Activated CD8-positive, alpha-beta memory T cell treated with anti-CD3 and anti-CD28 coated beads for 24 hours (primary cell): ENCODE measurements at regions not wholly inside any gene's neighbourhood (a gene's known extent, or its start where the extent isn't known, plus 50 kb on each side); places are given as distances from the start of the nearest gene placed in this dataset.
"Not testable (repeated sequence)": the region's sequence is repeated elsewhere in the genome, so short reads cannot be mapped to it uniquely, and the experiment has no call there.

ENCODE experiments used
- DNase-seq: peaks from one replicate; pipeline ENCODE4 v3.0.0-alpha.2; 2020

DNA sequence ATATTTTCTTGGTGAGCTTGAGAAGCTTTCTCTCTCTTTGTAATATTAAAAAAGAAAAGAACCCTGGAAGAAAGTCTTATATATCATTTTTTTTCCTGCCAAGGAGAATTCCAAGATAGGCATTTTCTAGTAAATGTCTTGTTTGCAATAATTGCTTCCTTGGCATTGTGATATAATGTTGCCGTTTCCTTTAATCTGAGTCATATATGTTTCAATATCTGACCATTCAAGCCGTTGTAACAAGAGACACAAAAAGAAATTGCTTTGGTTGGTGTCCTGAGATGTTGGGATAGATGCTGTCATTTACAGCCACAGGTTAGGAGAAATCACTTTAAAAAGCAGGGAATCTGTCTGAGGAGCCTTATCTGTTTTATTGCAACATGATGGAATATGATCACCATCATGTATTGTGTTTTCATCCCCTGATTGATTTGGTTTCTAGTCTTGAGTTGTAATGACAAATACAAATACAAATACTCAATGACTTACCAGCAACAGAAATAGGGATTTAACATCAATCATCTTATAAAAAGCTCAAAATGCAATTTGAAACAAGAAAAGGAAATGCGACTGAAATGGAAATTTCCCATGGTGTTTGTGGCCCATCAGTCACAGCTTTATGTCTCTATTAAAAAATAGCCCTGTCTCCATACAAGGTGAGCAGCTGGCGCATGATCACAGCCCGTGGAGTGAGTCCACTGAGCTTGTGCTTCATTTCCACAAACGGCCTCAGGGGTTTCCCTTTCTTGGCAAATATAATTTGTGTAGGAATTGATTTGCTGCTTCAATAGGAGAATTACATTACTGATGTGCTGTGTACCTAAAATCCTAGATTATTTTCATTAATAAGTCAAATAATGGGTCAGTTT lies 250.1 kb upstream of the TRPC7 start:
- no peak for DNase-seq

DNA sequence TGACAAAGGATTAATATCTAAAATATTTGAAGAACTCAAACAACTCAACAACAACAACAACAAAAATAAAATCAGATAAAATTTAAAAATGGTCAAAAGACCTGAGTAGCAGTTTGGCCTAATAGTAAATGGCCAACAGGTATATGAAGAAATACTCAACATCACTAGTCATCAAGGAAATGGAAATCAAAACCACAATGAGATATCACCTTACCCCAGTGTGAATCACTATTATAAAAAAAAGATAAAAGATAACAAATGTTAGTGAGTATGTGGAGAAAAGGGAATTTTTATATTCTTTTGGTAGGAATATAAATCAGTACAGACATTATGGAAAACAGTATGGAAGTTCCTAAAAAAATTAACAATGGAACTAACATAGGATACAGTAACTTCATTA lies 247.9 kb upstream of the TRPC7 start:
- no peak for DNase-seq

DNA sequence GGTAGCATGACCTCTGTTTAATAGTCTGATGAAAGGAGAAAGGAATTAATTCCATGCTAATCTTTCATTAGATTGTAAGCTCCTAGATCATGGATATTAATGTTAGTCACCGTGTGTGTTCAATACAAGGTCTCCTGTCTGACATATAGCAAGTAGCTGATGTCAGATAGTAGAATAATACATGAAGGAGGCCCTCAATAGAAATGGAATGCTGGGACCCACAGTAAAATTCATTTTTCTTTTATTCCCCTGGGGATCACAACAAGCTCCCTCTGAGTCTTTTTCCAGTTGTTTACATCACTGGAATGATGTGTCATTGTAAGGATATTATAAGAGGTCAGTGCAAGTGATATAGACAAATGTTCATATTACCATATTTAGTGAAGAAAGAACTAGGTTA lies 240.3 kb upstream of the TRPC7 start:
- DNase-seq = no peak

DNA sequence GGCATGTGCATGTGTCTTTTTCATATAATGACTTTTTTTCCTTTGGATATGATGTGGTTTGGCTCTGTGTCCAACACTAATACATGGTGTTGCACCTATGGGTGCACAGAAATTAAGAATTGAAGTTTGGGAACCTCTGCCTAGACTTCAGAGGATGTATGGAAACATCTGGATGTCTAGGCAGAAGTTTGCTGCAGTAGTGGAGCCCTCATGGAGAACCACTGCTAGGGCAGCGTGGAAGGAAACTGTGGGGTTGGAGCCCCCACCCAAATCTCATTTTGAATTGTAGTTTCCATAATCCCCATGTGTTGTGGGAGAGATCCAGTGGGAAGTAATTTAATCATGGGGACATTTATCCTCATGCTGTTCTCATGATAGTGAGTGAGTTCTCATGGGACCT lies 235.0 kb upstream of the TRPC7 start:
- DNase-seq = no peak

DNA sequence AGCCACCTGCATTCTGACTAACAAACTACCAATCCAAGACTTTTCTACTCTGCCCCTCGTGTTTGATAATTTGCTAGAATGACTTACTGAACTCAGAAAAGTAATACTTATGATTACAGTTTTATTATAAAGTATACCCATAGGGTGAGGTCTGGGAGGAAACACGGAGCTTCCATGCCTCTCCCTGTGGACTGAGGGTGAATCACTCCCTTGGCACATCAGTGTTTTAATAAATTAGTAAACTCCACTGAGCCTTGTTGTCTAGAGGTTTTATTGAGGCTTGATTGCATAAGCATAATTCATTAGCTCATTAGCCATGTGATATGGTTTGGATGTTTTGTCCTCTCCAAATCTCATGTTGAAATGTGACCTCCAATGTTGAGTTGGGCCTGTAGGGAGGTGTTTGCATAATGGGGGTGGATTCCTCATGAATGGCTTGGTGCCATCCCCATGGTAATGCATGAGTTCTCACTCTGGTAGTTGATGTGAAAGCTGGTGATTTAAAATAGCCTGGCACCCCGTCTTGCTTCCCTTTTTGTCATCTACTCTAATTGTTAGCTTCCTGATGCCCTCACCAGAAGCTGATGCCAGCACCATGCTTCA lies 233.6 kb upstream of the TRPC7 start:
- DNase-seq = no peak

DNA sequence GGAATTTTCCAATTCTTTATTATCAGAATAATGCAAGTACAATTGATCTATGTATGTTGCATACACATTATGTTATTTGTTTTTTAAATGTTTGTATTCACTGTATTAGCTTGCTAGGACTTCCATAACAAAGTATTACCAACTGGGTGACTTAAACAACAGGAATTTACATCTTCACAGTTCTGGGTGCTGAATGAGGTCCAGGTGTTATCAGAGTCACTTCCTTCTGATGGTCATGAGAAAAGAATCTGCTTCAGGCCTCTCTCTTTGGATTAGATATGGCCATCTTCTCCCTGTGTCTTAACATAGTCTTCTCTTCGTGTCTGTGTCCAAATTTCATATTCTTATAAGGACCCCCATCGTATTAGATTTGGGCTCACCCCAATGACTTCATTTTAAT lies 229.1 kb upstream of the TRPC7 start:
- no peak for DNase-seq

DNA sequence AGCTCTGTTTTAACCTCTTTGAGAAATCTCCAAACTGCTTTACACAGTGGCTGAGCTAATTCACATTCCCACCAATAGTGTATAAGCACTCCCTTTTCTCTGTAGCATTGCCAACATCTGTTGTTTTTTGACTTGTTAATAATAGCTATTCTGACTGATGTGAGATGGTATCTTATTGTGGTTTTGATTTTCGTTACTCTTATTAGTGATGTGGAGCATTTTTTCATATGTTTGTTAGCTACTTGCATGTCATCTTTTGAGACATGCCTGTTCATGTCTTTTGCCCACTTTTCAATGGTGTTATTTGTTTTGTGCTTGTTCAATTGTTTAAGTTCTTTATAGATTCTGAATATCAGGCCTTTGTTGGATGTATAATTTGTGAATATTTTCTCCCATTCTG lies 225.2 kb upstream of the TRPC7 start:
- DNase-seq = no peak

DNA sequence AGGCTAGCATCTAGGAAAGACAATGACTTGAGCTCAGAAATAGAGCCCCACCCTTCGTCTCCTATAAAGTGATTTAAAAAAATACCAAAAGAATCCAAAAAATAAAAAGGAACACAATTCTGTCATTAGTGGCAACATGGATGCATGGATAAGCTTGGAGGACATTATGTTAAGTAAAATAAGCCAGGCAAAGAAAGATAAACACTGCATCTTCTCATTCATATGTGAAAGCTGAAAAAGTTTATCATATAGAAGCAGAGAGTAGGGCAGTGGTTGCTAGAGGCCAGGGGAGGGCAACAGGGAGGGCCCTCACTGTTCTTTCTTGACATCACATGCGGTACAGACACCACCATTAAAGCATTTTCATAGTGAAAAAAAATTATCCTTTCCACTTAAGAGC lies 220.9 kb upstream of the TRPC7 start:
- DNase-seq = no peak

DNA sequence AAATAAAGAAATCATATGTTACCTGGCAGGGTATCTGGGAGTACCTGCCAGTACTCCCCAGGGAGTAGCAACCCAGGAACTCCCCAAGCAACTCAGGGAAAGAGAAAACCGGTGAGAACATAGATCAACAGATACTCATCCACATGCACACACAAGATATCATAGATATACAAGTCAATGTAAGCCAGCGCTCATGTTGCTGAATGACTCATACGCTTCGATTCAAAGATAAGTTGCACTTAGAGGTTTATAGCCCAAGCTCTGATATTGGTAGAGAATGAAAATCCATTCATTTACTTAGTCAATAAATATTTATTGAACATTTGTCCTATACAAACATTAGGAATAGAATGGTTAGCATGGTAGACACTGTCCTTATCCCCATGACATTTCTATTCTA lies 219.1 kb upstream of the TRPC7 start:
- no peak for DNase-seq

DNA sequence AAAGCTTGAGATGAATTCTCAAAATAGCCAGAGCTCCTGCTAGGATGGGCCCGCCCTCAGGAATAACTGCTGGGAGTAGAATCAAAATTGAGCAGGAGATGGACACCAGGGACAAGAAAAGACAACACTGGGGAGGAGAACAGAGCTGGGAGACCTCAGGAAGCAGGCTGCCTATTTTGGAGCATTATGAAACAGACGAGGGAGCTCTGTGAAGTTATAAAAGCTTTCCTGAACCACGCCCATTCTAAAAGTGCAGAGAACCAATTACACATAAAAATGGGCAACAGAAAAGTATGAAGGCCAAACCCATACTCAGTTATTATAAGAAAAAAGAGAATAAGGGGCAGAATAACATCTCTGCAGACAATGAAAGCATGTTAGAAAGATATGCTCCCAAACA lies 213.9 kb upstream of the TRPC7 start:
- no peak for DNase-seq

DNA sequence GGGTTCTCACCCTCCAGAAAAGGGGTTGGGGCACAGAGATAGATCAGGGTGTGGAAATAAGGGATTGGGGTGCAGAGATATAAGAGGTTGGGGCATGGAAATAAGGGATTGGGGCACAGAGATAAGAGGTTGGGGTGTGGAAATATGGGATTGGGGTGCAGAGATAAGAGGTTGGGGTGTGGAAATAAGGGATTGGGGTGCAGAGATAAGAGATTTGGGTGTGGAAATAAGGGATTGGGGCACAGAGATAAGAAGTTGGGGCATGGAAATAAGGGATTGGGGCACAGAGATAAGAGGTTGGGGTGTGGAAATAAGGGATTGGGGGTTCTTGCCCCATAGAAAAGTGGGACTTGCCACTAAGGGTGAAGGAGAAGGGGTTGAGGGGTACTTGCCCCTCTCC lies 204.5 kb upstream of the TRPC7 start:
- DNase-seq = not testable (repeated sequence)

DNA sequence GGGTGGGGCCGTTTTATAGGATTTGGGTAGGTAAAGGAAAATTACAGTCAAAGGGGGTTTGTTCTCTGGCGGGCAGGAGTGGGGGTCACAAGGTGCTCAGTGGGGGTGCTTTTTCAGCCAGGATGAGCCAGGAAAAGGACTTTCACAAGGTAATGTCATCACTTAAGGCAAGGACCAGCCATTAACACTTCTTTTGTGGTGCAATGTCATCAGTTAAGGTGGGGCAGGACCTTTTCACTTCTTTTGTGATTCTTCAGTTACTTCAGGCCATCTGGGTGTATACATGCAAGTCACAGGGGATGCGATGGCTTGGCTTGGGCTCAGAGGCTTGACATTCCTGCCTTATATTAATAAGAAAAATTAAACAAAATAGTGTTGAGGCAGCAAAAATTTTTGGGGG lies 200.1 kb upstream of the TRPC7 start:
- DNase-seq = not testable (repeated sequence)

DNA sequence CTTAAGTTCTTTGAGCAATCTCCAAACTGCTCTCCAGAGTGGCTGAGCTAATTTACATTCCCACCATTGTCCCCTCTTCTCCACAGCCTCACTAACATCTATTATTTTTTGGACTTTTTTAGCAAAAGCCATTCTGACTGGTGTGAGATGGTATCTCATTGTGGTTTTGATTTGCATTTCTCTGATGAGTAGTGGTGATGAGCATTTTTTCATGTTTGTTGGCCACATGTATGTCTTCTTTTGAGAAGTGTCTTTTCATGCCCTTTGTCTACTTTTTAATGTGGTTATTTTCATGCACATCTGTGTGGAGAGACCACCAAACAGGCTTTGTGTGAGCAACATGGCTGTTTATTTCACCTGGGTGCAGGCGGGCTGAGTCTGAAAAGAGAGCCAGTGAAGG lies 199.7 kb upstream of the TRPC7 start:
- not testable (repeated sequence) for DNase-seq

DNA sequence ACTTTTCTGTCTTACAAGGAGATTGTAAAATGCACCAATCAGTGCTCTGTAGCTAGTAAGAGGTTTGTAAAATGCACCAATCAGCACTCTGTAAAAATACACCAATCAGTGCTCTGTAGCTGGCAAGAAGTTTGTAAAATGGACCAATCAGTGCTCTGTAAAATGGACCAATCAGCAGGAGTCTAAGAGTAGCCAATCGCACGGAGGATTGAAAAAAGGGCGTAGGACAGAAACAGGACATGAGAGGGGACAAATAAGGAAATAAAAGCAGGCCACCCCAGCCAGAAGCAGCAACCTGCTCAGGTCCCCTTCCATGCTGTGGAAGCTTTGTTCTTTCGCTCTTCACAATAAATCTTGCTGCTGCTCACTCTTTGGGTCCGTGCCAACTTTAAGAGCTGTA lies 199.1 kb upstream of the TRPC7 start:
- DNase-seq = not testable (repeated sequence)

DNA sequence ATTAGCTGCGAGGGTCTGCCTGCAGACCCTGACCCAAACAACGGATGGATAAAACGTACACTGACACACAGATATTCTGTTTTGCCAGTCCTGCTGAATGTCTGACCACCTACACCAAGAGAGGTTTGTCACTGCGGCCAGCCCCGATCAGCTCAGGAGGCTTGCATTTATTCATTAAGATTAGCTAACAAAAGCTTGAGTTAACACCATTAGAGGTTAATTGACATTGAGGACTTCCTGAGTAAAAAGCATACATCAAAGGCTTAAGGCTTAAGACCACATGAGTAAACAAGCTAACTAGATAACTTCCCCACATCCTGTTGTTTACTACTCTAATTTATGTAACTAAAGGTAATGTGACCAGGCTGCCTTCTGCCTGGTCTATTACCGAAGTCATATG lies 198.1 kb upstream of the TRPC7 start:
- no peak for DNase-seq

DNA sequence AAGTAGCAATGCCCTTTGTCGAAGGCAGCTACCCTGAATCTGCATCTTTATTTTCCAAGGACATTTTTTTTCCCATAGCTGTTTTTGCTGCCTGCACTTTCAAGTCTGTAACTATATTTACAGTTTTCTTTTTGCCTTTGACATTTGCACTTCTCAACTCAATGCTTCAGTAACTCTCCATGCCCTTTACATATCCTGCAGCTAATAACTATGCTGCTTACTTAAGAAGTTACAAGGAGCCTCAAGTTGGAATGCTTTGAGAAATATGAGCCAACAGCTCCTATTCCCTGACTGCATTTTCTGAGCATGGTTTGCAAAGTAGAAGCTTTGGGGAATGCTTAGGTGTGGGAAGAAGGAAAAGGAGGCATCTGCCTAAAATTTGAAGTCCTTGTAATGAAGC lies 194.8 kb upstream of the TRPC7 start:
- DNase-seq = no peak

DNA sequence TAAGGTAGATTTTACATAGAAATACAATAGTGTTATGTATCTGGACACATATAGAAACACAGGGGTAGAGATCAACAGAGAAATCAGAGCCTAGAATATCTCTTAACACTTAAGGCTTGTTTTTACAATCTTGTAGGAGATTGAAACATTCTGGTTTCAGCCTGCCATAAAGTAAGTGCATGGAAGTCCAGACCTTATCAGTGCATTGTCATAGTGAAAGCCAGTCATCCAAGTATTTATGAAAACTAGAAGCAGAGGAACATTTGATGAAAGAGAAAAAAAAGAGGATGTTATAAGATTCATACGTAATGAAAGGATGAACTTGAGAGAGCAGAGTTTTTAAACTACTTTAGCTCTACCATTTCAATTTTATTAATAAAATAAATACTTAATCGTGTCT lies 194.3 kb upstream of the TRPC7 start:
- DNase-seq = no peak

DNA sequence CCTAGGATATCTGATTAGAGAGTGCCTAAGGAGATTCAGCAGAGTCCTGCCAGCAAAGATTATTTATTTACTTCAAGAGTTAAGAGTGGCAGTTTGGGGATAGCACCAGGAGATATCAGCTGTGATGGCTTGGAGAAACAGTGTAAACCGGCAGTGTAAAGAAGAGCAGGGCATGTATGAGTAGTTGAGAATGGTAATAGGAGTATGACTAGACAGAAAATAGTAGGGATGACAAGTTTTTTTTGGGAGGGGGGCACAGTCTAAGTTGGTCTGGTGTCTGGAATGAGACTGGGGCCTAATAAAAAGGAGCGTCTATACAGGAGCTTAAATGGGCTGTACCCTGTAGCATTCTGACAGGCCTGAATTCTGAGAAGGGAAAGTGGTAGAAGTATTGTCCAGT lies 181.8 kb upstream of the TRPC7 start:
- not testable (repeated sequence) for DNase-seq

DNA sequence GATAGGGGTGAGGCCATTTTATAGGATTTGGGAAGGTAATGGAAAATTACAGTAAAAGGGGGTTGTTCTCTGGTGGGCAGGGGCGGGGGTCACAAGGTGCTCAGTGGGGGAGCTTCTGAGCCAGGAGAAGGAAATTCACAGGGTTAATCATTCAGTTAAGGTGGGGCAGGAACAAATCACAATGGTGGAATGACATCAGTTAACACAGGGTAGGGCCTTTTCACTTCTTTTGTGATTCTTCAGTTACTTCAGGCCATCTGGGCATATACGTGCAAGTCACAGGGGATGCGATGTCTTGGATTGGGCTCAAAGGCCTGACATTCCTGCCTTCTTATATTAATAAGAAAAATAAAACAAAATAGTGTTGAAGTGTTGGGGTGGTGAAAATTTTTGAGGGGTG lies 181.1 kb upstream of the TRPC7 start:
- DNase-seq = not testable (repeated sequence)

DNA sequence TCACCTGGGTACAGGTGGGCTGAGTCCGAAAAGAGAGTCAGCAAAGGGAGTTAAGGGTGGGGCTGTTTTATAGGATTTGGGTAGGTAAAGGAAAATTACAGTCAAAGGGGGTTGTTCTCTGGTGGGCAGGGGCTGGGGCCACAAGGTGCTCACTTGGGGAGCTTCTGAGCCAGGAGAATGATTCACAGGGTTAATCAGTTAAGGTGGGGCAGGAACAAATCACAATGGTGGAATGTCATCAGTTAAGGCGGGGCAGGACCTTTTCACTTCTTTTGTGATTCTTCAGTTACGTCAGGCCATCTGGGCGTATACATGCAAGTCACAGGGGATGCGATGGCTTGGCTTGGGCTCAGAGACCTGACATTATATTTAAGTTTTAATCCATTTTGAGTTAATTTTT lies 179.7 kb upstream of the TRPC7 start:
- DNase-seq = not testable (repeated sequence)

DNA sequence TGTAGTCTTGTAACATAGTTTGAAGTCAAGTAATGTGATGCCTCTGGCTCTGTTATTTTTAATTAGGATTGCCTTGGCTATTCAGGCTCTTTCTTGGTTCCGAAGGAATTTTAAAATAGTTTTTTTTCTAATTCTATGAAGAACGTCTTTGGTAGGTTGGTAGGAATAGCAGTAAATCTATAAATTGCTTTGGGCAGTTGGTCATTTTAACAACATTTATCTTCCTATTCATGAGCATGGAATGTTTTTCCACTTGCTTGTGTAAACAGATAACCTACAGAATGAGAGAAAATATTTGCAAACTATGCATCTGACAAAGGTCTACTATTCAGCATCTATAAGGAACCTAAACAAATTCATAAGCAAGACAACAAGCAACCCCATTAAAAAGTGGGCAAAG lies 173.2 kb upstream of the TRPC7 start:
- DNase-seq = no peak

DNA sequence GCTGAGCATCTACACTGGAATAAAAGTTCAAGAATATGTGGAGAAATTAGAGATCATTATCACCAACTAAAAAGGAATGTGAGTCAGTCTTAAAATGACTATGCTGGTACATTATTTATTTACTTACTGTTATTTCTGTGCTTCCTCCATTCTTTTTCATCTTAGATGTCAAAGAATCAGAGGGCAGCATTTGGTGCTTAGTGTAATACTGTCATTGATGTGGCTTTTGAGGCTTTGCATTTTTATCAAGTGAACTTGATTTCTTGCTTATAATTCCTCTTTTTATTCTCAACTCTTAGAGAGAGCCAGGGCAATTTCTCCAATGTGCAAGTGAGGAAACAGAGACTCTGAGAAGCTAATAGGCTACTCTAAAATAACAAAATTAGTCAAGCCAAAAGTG lies 163.7 kb upstream of the TRPC7 start:
- no peak for DNase-seq

DNA sequence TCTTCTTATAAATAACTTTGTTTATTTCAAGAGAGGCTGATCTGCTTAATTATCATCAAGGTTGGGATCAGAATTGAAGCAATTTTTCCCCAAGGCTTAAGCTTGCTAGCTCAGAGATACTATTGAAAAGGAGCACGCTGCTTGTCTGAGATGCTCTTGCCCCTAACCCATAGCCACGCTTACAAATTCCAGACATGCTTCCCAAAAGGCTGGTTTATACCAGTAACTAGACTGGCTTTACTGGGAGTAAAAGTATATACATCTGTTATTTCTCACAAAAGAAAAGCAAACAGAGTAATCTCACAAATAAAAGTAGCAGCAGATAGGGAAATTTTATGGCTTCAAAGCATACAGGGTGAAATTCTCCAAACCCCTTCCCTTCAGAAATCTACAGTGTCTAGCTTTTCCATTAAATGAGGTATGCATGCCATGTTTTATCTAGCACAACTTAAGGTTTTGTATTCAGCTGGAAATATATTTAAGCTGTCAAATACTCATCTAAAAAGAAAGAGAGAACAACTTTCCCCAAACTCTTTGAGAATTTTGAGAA lies 163.2 kb upstream of the TRPC7 start:
- no peak for DNase-seq

DNA sequence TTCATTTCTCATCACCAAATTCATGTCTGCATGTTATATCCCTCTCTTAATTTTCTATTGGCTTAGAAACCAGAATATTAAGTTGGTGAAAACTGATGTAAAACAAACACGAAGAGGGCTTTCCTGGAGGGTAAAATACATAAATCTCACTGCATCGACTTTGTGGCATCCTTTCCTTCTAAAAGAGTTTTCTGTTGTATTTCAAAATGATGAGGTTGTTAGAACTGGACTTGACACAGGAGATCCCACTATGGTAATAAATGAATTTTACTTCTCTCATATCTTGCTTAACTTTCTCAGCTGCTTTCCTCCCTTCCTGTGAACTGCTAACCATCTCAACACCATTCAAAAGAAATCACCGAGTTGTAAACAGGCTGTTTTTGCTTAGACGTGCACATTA lies 162.0 kb upstream of the TRPC7 start:
- DNase-seq = no peak

DNA sequence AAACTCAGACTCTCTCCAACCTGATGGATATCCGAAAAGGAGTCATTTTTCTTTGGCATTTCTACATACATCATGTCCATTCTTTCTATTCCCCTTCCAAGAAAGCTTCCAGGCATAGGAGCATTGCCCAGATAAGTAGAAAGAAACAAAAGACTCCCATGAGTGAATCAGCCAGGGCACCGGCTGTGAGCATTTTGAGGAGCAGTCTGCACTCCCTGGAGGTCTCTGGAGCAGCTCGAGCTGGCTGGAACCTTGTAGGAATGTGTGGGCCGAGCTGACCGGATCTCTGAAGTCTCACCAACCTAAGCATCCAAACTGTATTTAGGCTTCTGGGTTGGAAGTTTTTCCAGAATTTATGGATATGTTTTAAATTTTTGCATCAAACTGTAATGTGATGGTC lies 161.4 kb upstream of the TRPC7 start:
- DNase-seq = no peak
